GM12878 (cell line): ENCODE measurements at regions not wholly inside any gene's neighbourhood (a gene's known extent, or its start where the extent isn't known, plus 50 kb on each side); places are given as distances from the start of the nearest gene placed in this dataset.

Source experiments
- ATAC-seq: fragments of 200-7000 bp; cut with Tn5 transposase; 3 replicates; pipeline ENCODE4 v1.9.1; 2020; ENCODE audit warnings: mild to moderate bottlenecking, moderate library complexity
- BruUV-seq: library from RNA; stranded (reverse); fragments of 400-500 nt; replicated peaks from 2 replicates; lab custom pipeline; 2021; lab: Mats Ljungman, UMichigan
- CTCF ChIA-PET: fragments of 300-600 bp; sonication (Branson Sonifier 250); formaldehyde crosslinking; extraction: SDS; loops from one replicate; lab custom pipeline; 2021; ENCODE audit warnings: inconsistent platforms; lab: Yijun Ruan, JAX
- POLR2A ChIA-PET: fragments of 350-600 bp; formaldehyde crosslinking; extraction: SDS; loops from one replicate; lab custom pipeline; 2021; ENCODE audit warnings: inconsistent platforms; lab: Charles Lee
- RAD21 ChIA-PET: fragments of 300-600 bp; sonication (Branson Sonifier 250); formaldehyde crosslinking; loops from one replicate; lab custom pipeline; 2023; ENCODE audit warnings: antibody characterized with exemption; ENCODE audit not compliant: unreplicated experiment; lab: Charles Lee
- SMC1A ChIA-PET: fragments of 300-600 bp; sonication (Branson Sonifier 250); formaldehyde crosslinking; loops from one replicate; lab custom pipeline; 2023; ENCODE audit not compliant: unreplicated experiment, uncharacterized antibody; lab: Charles Lee
- DNase-seq: peaks from one replicate; pipeline ENCODE4 v3.0.0-alpha.2; 2011; ENCODE audit warnings: low read depth, low spot score
- FAIRE-seq: peaks from 3 replicates; lab custom pipeline; 2011; peaks lifted over from hg19 to GRCh38; lab: Jason Lieb, UNC
- H2AFZ ChIP-seq: 2 replicates; pipeline ENCODE4 v1.6.0; 2011; ENCODE audit warnings: low read depth, low read length, control low read depth; ENCODE audit not compliant: control insufficient read depth
- H3K27ac ChIP-seq: 2 replicates; pipeline ENCODE4 v1.5.1; 2011; ENCODE audit warnings: control low read depth; ENCODE audit not compliant: control insufficient read depth, insufficient read depth
- H3K27me3 ChIP-seq, 2 experiments: replicated peaks in 1 of 2; 2 replicates each; pipeline versions ENCODE4 v1.6.0 to v1.6.1; 2011; ENCODE audit warnings: low read length in 1 of 2; ENCODE audit not compliant: control insufficient read depth in 2 of 2, insufficient read depth in 2 of 2
- H3K36me3 ChIP-seq, 2 experiments: 2 replicates each; pipeline ENCODE4 v1.5.1; 2011; ENCODE audit warnings: low read length in 1 of 2; ENCODE audit not compliant: control insufficient read depth in 2 of 2, insufficient read depth in 2 of 2
- H3K4me1 ChIP-seq: 2 replicates; pipeline ENCODE4 v1.6.1; 2011; ENCODE audit warnings: mild to moderate bottlenecking, low read length, moderate library complexity, mixed read lengths; ENCODE audit not compliant: control insufficient read depth, insufficient read depth
- H3K4me2 ChIP-seq: 2 replicates; pipeline ENCODE4 v1.6.0; 2011; ENCODE audit warnings: control low read depth; ENCODE audit not compliant: control insufficient read depth, insufficient read depth
- H3K4me3 ChIP-seq: fragments of 200-600 bp; sonication (generic); 2 replicates; pipeline ENCODE4 v1.5.1; 2016
- H3K79me2 ChIP-seq: 2 replicates; pipeline ENCODE4 v1.6.0; 2011; ENCODE audit warnings: low read length; ENCODE audit not compliant: control insufficient read depth, insufficient read depth
- H3K9ac ChIP-seq: 2 replicates; pipeline ENCODE4 v1.8.0; 2011; ENCODE audit warnings: low read length, control low read depth, mixed read lengths; ENCODE audit not compliant: control insufficient read depth, insufficient read depth
- H3K9me3 ChIP-seq: replicated peaks from 3 replicates; pipeline ENCODE4 v1.5.1; 2011; ENCODE audit warnings: mild to moderate bottlenecking, low read length; ENCODE audit not compliant: control insufficient read depth, insufficient read depth
- H4K20me1 ChIP-seq: 2 replicates; pipeline ENCODE4 v1.6.0; 2011; ENCODE audit not compliant: control insufficient read depth, insufficient read depth
- CBX3 ChIP-seq: fragments of 200-600 bp; sonication (generic); IDR thresholded peaks from 2 replicates; pipeline ENCODE4 v1.6.1; 2016; ENCODE audit warnings: low read depth, borderline replicate concordance
- CHD2 ChIP-seq: IDR thresholded peaks from 2 replicates; pipeline ENCODE4 v1.6.1; 2011; ENCODE audit warnings: low read depth, low read length, improper control_type of control experiment, borderline replicate concordance
- HDAC2 ChIP-seq: fragments of 200-600 bp; sonication (generic); IDR thresholded peaks from 2 replicates; pipeline ENCODE4 v1.6.1; 2017
- IKZF2 ChIP-seq, 2 experiments: fragments of 450-650 bp; IDR thresholded peaks; 2 replicates each; pipeline ENCODE4 v1.6.1; 2017; ENCODE audit warnings: mild to moderate bottlenecking in 2 of 2, moderate library complexity in 2 of 2
- IRF4 ChIP-seq: IDR thresholded peaks from 2 replicates; pipeline ENCODE4 v1.6.1; 2011; ENCODE audit warnings: low read depth, low read length
- NR2C2 ChIP-seq: IDR thresholded peaks from 2 replicates; pipeline ENCODE4 v1.6.1; 2011; ENCODE audit warnings: borderline replicate concordance, low read depth; ENCODE audit not compliant: control insufficient read depth, insufficient read length
- PAX5 ChIP-seq: IDR thresholded peaks from 2 replicates; pipeline ENCODE4 v1.6.1; 2011; ENCODE audit warnings: low read depth, low read length, borderline replicate concordance
- RAD51 ChIP-seq: fragments of 450-650 bp; IDR thresholded peaks from 2 replicates; pipeline ENCODE4 v1.6.1; 2016; ENCODE audit warnings: moderate library complexity, mild to moderate bottlenecking, inconsistent platforms
- RCOR1 ChIP-seq: conservative IDR thresholded peaks from 2 replicates; pipeline ENCODE4 v1.6.1; 2012; ENCODE audit warnings: low read depth, low read length, improper control_type of control experiment
- SIN3A ChIP-seq: IDR thresholded peaks from 2 replicates; pipeline ENCODE4 v1.6.1; 2012; ENCODE audit warnings: low read depth, low read length, improper control_type of control experiment
- SREBF2 ChIP-seq: IDR thresholded peaks from 2 replicates; pipeline ENCODE4 v1.6.1; 2012; ENCODE audit warnings: mild to moderate bottlenecking, low read length
- TCF12 ChIP-seq: IDR thresholded peaks from 2 replicates; pipeline ENCODE4 v1.6.1; 2011; ENCODE audit warnings: low read depth, mild to moderate bottlenecking, low read length
- ZBED1 ChIP-seq: IDR thresholded peaks from 2 replicates; pipeline ENCODE4 v1.6.1; 2016; ENCODE audit warnings: borderline replicate concordance
- ZSCAN29 ChIP-seq: fragments of 450-650 bp; IDR thresholded peaks from 2 replicates; pipeline ENCODE4 v1.6.1; 2017; ENCODE audit warnings: mild to moderate bottlenecking, moderate library complexity
- WGBS: methylation state at CpG from one replicate; pipeline ENCODE4 v1.1.6; 2016; ENCODE audit warnings: low lambda C conversion rate; ENCODE audit not compliant: insufficient replicate concordance, insufficient coverage; ENCODE audit errors: missing lambda C conversion rate; 5-methylcytosine and 5-hydroxymethylcytosine counted together
- in situ Hi-C: fragments of 300-500 bp; cut with MboI; formaldehyde crosslinking; loops from 9 replicates; pipeline ENCODE4 v1.14.3; 2018; ENCODE audit warnings: mixed read lengths
- intact Hi-C: fragments of 100-400 bp; cut with micrococcal nuclease; formaldehyde crosslinking; loops from one replicate; pipeline ENCODE4 v1.14.2; 2022; ENCODE audit not compliant: unreplicated experiment
- TF ChIP-seq, protein P1 (sequence below): fragments of 450-650 bp; IDR thresholded peaks from 2 replicates; pipeline ENCODE4 v1.6.1; 2018; ENCODE audit warnings: mild to moderate bottlenecking, low read depth, moderate library complexity; ENCODE audit not compliant: partially characterized antibody
- TF ChIP-seq, protein P2 (sequence below): IDR thresholded peaks from 2 replicates; pipeline ENCODE4 v1.6.1; 2012; ENCODE audit warnings: mild to moderate bottlenecking, low read depth, low read length

DNA sequence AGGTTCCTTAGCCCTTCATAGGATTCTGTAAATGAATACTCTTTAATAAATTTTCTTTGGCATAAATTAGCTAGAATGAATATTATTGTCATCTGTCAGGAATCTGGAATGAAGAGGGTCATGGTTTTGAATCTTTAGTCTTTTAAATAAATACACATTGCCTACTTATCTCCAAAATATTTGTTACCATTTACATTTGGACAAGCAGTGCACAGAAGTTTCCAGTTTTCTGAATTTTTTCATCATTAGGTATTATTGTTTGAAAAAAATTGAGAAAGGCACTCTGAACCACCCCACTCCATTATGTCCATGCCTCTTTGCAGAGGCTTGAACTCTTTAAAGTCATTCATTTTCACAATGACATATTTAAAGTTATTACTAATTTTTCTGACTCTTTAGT, 549.0 kb upstream of the LUZP2 start:
- Histone ChIP-seq H3K27me3 (no peaks in the 10 kb centered on the region), H3K9me3 (no peaks in the 10 kb centered on the region), H3K4me1 (no peaks in the 10 kb centered on the region), H4K20me1 (no peaks in the 10 kb centered on the region), H3K4me2 (no peak overlapping the region), H2AFZ (no peak overlapping the region), H3K4me3 (no peak overlapping the region), H3K79me2 (no peaks in the 10 kb centered on the region), H3K36me3 (no peaks in the 10 kb centered on the region), H3K27ac (no peak overlapping the region), H3K9ac (no peak overlapping the region)
- TF ChIP-seq, protein P1, sequence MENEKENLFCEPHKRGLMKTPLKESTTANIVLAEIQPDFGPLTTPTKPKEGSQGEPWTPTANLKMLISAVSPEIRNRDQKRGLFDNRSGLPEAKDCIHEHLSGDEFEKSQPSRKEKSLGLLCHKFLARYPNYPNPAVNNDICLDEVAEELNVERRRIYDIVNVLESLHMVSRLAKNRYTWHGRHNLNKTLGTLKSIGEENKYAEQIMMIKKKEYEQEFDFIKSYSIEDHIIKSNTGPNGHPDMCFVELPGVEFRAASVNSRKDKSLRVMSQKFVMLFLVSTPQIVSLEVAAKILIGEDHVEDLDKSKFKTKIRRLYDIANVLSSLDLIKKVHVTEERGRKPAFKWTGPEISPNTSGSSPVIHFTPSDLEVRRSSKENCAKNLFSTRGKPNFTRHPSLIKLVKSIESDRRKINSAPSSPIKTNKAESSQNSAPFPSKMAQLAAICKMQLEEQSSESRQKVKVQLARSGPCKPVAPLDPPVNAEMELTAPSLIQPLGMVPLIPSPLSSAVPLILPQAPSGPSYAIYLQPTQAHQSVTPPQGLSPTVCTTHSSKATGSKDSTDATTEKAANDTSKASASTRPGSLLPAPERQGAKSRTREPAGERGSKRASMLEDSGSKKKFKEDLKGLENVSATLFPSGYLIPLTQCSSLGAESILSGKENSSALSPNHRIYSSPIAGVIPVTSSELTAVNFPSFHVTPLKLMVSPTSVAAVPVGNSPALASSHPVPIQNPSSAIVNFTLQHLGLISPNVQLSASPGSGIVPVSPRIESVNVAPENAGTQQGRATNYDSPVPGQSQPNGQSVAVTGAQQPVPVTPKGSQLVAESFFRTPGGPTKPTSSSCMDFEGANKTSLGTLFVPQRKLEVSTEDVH = no peak
- TF ChIP-seq IRF4 (no peak), IKZF2 (IDR thresholded peaks at IDR 0.05) (no peak), NR2C2 (no peak), ZBED1 (no peak), ZSCAN29 (no peak), SREBF2 (no peak)
- ChIA-PET RAD21 (no interaction called here), CTCF (no interaction called here), POLR2A (no interaction called here), SMC1A (no interaction called here)
- FAIRE-seq = no peak
- no TSS peak for BruUV-seq
- in situ Hi-C loops (no loop called here), intact Hi-C loops (no loop called here)
- no peak for ATAC-seq
- no peak for DNase-seq

DNA sequence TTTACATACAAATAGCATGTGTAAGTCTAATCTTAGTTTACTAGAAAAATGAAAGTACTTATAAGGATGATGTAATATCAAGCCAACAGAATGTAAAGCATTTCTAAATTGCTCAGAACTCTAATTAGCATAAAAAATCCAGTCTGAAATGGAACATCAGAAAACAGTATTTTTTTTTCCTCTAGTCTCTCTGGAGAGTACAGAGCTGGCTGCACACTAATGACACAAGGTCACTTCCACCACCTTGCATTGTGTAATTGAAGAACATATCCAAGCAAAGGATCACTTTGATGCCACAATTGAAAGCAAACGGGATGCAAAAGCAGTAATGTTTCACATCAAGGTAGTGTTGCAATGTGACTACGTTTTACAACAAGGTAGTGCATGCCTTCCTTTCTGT, 548.0 kb upstream of the LUZP2 start:
- Histone ChIP-seq H3K27ac (no peak overlapping the region), H3K4me1 (no peaks in the 10 kb centered on the region), H3K9ac (no peak overlapping the region), H3K27me3 (no peaks in the 10 kb centered on the region), H2AFZ (no peak overlapping the region), H3K4me3 (no peak overlapping the region), H3K79me2 (no peaks in the 10 kb centered on the region), H3K36me3 (no peaks in the 10 kb centered on the region), H3K4me2 (no peak overlapping the region), H3K9me3 (no peaks in the 10 kb centered on the region), H4K20me1 (no peaks in the 10 kb centered on the region)
- no peak for DNase-seq
- POLR2A ChIA-PET = no interaction called here
- no peak for FAIRE-seq
- in situ Hi-C loops = no loop called here
- ATAC-seq = no peak
- RAD21 ChIA-PET = no interaction called here
- SMC1A ChIA-PET = no interaction called here
- CTCF ChIA-PET = interaction anchor here (0.6 kb wide), 1 partner anchor 163 kb away, joined by 3 read pairs; no protein-coding TSS in a partner anchor
- WGBS = 0% methylated on average over 2 of the region's 2 CpGs
- no TSS peak for BruUV-seq
- intact Hi-C loops = no loop called here
- TF ChIP-seq CHD2 (no peak), SIN3A (no peak), TCF12 (no peak), CBX3 (no peak), HDAC2 (no peak), RCOR1 (no peak), RAD51 (no peak), PAX5 (no peak)
- TF ChIP-seq, protein P2, sequence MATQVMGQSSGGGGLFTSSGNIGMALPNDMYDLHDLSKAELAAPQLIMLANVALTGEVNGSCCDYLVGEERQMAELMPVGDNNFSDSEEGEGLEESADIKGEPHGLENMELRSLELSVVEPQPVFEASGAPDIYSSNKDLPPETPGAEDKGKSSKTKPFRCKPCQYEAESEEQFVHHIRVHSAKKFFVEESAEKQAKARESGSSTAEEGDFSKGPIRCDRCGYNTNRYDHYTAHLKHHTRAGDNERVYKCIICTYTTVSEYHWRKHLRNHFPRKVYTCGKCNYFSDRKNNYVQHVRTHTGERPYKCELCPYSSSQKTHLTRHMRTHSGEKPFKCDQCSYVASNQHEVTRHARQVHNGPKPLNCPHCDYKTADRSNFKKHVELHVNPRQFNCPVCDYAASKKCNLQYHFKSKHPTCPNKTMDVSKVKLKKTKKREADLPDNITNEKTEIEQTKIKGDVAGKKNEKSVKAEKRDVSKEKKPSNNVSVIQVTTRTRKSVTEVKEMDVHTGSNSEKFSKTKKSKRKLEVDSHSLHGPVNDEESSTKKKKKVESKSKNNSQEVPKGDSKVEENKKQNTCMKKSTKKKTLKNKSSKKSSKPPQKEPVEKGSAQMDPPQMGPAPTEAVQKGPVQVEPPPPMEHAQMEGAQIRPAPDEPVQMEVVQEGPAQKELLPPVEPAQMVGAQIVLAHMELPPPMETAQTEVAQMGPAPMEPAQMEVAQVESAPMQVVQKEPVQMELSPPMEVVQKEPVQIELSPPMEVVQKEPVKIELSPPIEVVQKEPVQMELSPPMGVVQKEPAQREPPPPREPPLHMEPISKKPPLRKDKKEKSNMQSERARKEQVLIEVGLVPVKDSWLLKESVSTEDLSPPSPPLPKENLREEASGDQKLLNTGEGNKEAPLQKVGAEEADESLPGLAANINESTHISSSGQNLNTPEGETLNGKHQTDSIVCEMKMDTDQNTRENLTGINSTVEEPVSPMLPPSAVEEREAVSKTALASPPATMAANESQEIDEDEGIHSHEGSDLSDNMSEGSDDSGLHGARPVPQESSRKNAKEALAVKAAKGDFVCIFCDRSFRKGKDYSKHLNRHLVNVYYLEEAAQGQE = no peak
